ENCODE measurements at regions not wholly inside any gene's neighbourhood (a gene's known extent, or its start where the extent isn't known, plus 50 kb on each side); places are given as distances from the start of the nearest gene placed in this dataset.

DNA sequence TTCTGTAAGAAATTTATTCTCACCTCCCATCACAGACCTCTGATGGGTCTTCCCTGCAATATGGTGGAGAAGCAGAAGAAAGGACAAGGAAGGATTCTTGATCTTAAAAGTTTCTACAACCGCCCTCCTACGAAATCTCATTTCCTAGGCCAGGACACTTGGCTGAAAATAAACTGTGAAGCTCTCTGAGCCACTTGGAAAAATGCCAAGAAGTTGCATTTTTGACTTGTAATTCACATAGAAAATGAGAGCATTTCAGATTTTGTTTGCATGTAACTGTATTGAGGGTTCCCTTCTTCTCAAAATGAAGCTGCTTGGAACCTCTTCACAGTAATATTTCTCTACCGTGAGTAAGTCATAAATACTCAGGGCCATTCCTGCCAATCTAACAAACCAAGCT is 458.3 kb upstream of the SLC14A2 start:
- Histone ChIP-seq H3K9ac (ENCODE audit: low read depth, low read length) (no peak overlapping the region), H3K4me3 (ENCODE audit: low read length) (no peak overlapping the region), H3K36me3 (ENCODE audit: insufficient read depth, low read depth, low read length) (no peaks in the 10 kb centered on the region), H3K9me3 (ENCODE audit: insufficient read depth, low read depth, low read length) (no peaks in the 10 kb centered on the region), H3K4me1 (ENCODE audit: insufficient read depth, low read length) (no peaks in the 10 kb centered on the region), H3K27ac (ENCODE audit: low read length) (no peak overlapping the region), H3K27me3 (ENCODE audit: insufficient read depth, low read length) (no peaks in the 10 kb centered on the region)

DNA sequence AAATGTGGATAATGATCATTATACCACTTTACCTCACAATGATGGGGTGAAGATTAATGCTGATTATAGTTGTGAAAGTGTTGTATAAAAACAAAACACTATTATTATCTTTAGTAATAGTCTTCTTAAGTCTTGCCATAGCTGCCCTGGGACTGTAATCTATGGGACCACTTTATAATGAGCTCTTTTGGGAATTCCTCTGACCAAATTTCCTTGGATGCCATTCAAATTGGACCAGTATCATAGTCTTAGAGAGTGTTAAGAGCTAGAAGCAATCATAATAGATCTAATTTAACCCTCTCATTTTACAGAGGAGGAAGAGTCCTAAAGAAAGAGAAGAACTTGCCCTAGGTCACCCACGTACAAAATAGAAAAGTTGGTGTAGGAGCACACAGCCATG is 457.7 kb upstream of the SLC14A2 start:
- Histone ChIP-seq H3K27me3 (ENCODE audit: insufficient read depth, low read length) (no peaks in the 10 kb centered on the region), H3K4me3 (ENCODE audit: low read length) (no peak overlapping the region), H3K9me3 (ENCODE audit: insufficient read depth, low read depth, low read length) (no peaks in the 10 kb centered on the region), H3K9ac (ENCODE audit: low read depth, low read length) (no peak overlapping the region), H3K27ac (ENCODE audit: low read length) (no peak overlapping the region), H3K4me1 (ENCODE audit: insufficient read depth, low read length) (no peaks in the 10 kb centered on the region), H3K36me3 (ENCODE audit: insufficient read depth, low read depth, low read length) (no peaks in the 10 kb centered on the region)

DNA sequence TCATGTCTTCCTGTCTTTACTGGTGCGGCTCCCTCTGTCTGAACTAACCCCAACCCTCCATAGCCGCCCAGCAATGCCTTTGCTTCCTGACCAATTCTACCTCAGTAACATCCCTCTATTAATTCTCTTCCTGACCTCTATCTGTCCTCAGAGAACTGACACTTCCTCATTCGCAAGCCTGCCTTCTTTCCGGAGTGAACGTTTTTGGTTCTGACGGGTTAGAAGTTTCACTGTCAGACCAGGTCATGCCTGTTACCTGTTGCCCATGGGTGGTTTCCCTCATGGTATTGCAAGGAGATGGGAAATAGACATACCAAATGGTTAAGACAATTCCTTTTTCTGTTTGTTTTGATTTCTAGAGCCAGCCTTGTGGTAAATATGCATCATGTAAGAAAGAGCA is 453.4 kb upstream of the SLC14A2 start:
- H3K27ac ChIP-seq (ENCODE audit: low read length) = no peak overlapping the region
- no peaks in the 10 kb centered on the region for H3K9me3 ChIP-seq (ENCODE audit: insufficient read depth, low read depth, low read length)
- no peaks in the 10 kb centered on the region for H3K27me3 ChIP-seq (ENCODE audit: insufficient read depth, low read length)
- no peaks in the 10 kb centered on the region for H3K36me3 ChIP-seq (ENCODE audit: insufficient read depth, low read depth, low read length)
- H3K4me1 ChIP-seq (ENCODE audit: insufficient read depth, low read length) = no peaks in the 10 kb centered on the region
- no peak overlapping the region for H3K4me3 ChIP-seq (ENCODE audit: low read length)
- H3K9ac ChIP-seq (ENCODE audit: low read depth, low read length) = no peak overlapping the region

DNA sequence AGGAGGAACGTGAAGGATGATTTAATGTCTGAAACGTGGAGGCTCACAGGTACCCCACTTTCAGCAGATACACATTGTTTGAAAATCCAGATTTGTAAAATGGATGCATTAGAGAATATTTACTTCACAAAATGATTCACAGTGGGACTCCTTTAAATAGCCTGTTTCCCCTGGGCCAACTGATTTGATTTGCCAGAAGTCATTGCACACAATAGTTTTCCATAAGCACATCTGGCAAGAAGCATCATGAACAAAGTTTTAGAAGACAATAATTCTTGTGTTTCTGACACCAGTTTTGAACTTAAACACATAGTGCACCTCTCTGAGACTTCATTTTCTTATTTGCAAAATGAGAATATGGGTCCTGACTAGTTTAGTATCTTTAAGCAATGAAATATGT is 451.4 kb upstream of the SLC14A2 start:
- Histone ChIP-seq H3K4me3 (ENCODE audit: low read length) (no peak overlapping the region), H3K9ac (ENCODE audit: low read depth, low read length) (no peak overlapping the region), H3K4me1 (ENCODE audit: insufficient read depth, low read length) (no peaks in the 10 kb centered on the region), H3K36me3 (ENCODE audit: insufficient read depth, low read depth, low read length) (no peaks in the 10 kb centered on the region), H3K9me3 (ENCODE audit: insufficient read depth, low read depth, low read length) (no peaks in the 10 kb centered on the region), H3K27ac (ENCODE audit: low read length) (no peak overlapping the region), H3K27me3 (ENCODE audit: insufficient read depth, low read length) (no peaks in the 10 kb centered on the region)

DNA sequence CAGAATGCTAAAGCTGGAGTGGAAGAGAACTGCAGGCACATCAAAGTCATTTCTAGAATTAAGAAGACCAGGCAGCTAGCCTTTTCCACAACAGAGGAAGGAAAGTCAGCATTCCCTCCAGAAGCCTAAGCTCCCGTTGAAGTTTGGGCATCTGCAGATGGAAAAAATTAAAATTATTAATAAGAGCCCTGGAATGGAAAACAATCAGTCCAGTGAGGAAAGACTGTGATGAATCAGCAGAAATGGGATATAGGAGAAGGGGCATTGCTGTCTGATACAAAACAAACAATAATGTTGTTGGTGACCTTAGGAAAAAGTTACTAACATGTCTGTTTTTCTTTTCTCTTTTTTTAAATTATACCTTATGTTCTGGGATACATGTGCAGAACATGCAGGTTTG is 450.7 kb upstream of the SLC14A2 start:
- Histone ChIP-seq H3K9me3 (ENCODE audit: insufficient read depth, low read depth, low read length) (no peaks in the 10 kb centered on the region), H3K4me1 (ENCODE audit: insufficient read depth, low read length) (no peaks in the 10 kb centered on the region), H3K9ac (ENCODE audit: low read depth, low read length) (no peak overlapping the region)

DNA sequence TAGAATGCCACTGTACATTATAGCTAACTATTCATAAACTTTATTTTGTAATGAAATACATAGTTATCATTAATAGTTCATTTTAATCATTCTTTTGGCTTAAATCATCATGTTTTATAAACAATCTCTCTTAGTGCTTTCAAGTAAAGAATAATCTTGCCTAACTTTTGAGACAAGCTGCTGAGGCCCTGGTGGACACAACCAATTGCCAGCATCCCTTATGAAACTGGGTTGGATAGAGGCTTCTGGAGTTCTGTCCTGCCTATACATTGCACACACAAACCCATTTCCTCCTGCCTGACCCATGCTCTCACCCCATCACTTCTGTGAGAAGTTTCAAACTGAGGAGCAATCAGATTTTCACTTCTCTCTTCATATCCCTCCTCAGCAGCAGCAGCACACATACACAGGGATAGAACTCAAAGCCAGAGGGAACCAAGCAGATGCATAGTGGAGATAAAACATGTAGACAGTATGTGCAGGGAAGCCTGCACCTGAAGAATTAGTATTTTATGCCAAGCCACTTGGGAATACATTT is 450.0 kb upstream of the SLC14A2 start:
- Histone ChIP-seq H3K4me1 (ENCODE audit: insufficient read depth, low read length) (no peaks in the 10 kb centered on the region), H3K27ac (ENCODE audit: low read length) (no peak overlapping the region), H3K4me3 (ENCODE audit: low read length) (no peak overlapping the region), H3K9me3 (ENCODE audit: insufficient read depth, low read depth, low read length) (no peaks in the 10 kb centered on the region), H3K36me3 (ENCODE audit: insufficient read depth, low read depth, low read length) (no peaks in the 10 kb centered on the region), H3K9ac (ENCODE audit: low read depth, low read length) (no peak overlapping the region), H3K27me3 (ENCODE audit: insufficient read depth, low read length) (no peaks in the 10 kb centered on the region)

More for the DNA sequence above, 450.7 kb upstream of the SLC14A2 start:
- Histone ChIP-seq H3K4me3 (ENCODE audit: low read length) (no peak overlapping the region), H3K27me3 (ENCODE audit: insufficient read depth, low read length) (no peaks in the 10 kb centered on the region), H3K27ac (ENCODE audit: low read length) (no peak overlapping the region), H3K36me3 (ENCODE audit: insufficient read depth, low read depth, low read length) (no peaks in the 10 kb centered on the region)

DNA sequence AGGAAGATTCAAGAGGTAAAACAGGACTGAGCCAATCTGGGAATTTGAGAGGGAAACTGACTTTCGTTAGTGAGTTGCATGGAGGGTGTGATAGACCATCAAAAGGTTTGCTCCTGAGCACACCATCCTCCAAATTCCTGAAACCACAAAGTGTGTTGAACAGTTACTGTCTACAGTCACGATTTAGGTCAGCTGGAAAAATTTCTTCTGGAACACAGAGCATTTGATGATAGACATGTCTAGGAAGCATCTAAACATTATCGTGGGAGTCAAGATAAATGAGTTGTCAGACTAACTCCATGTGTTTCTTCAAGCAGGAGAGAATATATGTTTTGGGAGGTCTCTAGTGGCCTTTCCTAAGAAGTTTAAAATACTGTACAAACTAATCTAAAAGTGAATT is 449.4 kb upstream of the SLC14A2 start:
- Histone ChIP-seq H3K4me3 (ENCODE audit: low read length) (no peak overlapping the region), H3K9me3 (ENCODE audit: insufficient read depth, low read depth, low read length) (no peaks in the 10 kb centered on the region), H3K36me3 (ENCODE audit: insufficient read depth, low read depth, low read length) (no peaks in the 10 kb centered on the region), H3K27ac (ENCODE audit: low read length) (no peak overlapping the region), H3K4me1 (ENCODE audit: insufficient read depth, low read length) (no peaks in the 10 kb centered on the region), H3K27me3 (ENCODE audit: insufficient read depth, low read length) (no peaks in the 10 kb centered on the region), H3K9ac (ENCODE audit: low read depth, low read length) (no peak overlapping the region)

DNA sequence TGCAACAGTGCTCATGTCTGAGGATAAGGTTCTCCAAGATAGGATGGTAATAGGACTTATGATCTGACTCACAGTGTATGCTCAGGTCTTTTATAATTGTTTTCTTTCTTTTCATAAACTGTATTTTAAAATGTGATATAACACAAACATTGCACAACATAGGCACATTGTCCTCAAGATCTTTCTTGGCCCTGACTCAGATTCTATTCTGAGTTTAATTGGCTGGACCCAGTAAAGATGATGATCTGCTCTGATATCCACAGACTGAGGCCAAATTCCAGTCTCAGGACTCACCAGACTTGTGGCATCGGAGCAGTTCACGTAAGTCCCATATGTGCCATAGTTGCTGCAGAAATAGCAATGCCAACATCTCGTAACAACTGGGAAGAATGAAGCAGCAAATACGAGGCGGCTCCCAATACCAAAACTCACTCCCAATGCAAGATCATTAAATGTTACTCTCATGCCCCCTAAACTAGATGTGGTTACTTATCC is 448.9 kb upstream of the SLC14A2 start:
- no peaks in the 10 kb centered on the region for H3K4me1 ChIP-seq (ENCODE audit: insufficient read depth, low read length)
- no peaks in the 10 kb centered on the region for H3K9me3 ChIP-seq (ENCODE audit: insufficient read depth, low read depth, low read length)
- no peak overlapping the region for H3K27ac ChIP-seq (ENCODE audit: low read length)
- H3K4me3 ChIP-seq (ENCODE audit: low read length) = no peak overlapping the region
- H3K9ac ChIP-seq (ENCODE audit: low read depth, low read length) = no peak overlapping the region
- H3K27me3 ChIP-seq (ENCODE audit: insufficient read depth, low read length) = no peaks in the 10 kb centered on the region
- no peaks in the 10 kb centered on the region for H3K36me3 ChIP-seq (ENCODE audit: insufficient read depth, low read depth, low read length)

DNA sequence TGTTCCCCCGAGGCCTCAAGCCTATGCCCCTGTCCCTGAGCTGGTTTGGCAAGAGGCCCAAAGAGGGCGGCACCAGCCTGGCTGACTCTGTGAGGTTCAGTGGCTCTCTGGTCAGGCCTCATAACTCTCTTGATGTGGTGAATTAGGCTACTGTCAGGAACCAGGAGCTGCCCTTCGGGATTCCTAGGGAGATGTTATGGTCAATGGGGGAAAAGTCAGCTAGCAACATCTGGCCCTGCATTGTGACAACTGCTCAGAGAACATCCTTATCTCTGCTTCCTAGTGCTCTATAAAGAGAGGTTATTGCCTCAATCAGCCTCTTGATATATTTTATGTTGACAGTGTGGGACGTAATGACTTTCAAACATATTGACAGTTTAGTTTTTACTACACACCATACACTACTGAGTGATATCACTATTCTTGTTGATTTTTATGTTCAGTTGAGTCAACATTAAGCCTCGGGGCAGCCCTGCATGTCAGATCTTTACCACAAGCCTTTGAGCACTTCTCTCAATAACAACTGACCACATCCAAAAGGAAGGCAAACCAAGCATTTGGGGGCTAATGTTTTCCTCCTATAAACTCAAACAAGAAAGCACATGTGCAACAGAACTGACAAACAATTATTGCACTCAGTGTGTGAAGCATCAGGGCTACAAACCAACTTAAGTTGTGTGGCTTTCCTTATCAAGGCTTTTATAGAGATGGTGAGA is 448.3 kb upstream of the SLC14A2 start:
- Histone ChIP-seq H3K4me3 (ENCODE audit: low read length) (no peak overlapping the region), H3K27ac (ENCODE audit: low read length) (no peak overlapping the region), H3K9me3 (ENCODE audit: insufficient read depth, low read depth, low read length) (no peaks in the 10 kb centered on the region), H3K9ac (ENCODE audit: low read depth, low read length) (no peak overlapping the region), H3K36me3 (ENCODE audit: insufficient read depth, low read depth, low read length) (no peaks in the 10 kb centered on the region), H3K27me3 (ENCODE audit: insufficient read depth, low read length) (no peaks in the 10 kb centered on the region), H3K4me1 (ENCODE audit: insufficient read depth, low read length) (no peaks in the 10 kb centered on the region)

DNA sequence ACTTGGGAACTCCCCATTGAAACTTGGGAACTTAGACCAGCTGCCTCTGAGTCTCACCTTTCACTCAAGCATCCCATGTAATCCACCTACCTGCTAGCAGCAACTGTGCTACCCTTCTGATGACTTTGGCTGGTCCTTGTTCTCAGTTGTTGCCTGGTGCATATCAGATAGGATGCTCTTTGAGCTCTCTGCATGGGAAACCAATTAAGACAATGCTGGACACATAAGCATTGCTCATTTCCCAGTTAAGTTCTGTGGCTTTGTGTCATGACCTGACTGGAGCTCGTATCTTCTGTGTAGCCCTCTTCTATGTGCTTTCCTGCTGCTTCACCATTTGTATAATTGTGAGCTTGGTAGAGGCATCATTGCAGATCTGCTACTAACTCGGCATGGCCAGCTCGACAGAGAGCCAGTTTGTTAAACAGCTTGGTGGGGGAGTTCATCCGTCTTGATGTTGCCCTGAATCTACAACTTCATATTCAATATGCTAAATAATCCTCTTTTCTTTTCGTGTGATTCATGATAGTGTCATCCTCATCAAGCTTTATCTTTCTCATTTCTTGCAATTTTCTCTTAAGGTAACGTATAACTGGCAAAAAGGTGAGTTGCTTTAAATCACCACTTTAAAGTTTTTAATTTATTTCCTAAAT is 447.5 kb upstream of the SLC14A2 start:
- H3K27me3 ChIP-seq (ENCODE audit: insufficient read depth, low read length) = no peaks in the 10 kb centered on the region
- no peaks in the 10 kb centered on the region for H3K9me3 ChIP-seq (ENCODE audit: insufficient read depth, low read depth, low read length)
- no peak overlapping the region for H3K9ac ChIP-seq (ENCODE audit: low read depth, low read length)
- H3K36me3 ChIP-seq (ENCODE audit: insufficient read depth, low read depth, low read length) = no peaks in the 10 kb centered on the region
- no peak overlapping the region for H3K27ac ChIP-seq (ENCODE audit: low read length)
- H3K4me1 ChIP-seq (ENCODE audit: insufficient read depth, low read length) = no peaks in the 10 kb centered on the region
- H3K4me3 ChIP-seq (ENCODE audit: low read length) = no peak overlapping the region

DNA sequence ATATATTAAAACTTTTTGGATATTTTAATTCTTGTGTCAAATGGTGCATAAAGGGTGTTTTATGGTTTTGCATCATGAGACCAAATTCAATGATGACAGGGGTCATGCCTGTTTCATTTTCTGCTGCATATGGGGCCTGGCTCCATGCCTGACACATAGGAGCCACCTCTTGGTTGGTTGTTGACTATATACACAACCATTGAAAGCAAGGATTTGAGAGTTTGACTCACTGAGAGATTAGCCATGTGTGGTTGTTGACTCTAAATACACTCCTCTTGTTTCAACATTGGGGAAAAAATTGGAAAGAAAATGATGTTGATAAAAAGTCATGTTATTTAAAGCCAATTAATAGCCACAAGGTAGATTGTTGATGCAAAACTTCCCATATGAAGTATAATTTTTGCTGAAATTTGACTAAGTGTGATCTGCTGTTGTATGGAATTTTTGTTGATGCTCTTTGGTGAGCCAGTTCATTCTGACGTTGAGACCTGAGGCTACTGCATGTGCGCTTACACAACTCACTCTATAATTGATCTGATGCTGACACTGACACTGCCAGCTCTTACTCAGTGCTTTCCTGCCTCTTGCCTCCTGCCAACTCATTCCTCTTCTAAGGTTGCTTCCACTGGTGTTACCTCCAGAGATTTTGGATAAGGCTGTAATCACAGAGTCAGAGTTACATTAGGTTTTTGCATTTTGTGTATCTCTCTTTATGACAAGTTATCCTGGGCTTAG is 446.2 kb upstream of the SLC14A2 start:
- Histone ChIP-seq H3K9ac (ENCODE audit: low read depth, low read length) (no peak overlapping the region), H3K27ac (ENCODE audit: low read length) (no peak overlapping the region), H3K9me3 (ENCODE audit: insufficient read depth, low read depth, low read length) (no peaks in the 10 kb centered on the region), H3K27me3 (ENCODE audit: insufficient read depth, low read length) (no peaks in the 10 kb centered on the region), H3K36me3 (ENCODE audit: insufficient read depth, low read depth, low read length) (no peaks in the 10 kb centered on the region), H3K4me3 (ENCODE audit: low read length) (no peak overlapping the region), H3K4me1 (ENCODE audit: insufficient read depth, low read length) (no peaks in the 10 kb centered on the region)

Data from iPS-20b (cell line).